ENCODE measurements at regions not wholly inside any gene's neighbourhood (a gene's known extent, or its start where the extent isn't known, plus 50 kb on each side); places are given as distances from the start of the nearest gene placed in this dataset.

DNA sequence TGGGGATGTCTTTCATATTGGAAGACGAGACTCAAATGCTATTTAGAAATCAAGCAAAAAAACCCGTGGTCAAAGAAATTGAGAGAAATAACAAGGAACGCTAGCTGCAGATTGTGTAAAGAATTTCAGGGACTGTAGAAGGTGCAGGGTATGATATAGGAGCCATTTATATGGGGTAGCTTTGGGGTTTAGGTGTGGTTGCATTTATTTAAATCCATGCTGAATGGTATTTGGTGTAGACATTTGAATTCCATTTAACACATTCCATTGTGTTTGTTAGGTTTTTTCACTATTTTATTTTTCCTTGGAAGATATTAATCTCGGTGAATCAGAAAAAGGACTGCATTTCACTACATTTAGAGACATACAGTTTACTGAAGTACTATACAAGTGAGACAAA is 341.0 kb upstream of the GALNTL6 start:
- no peak overlapping the region for H3K4me3 ChIP-seq (ENCODE audit: low read depth, low read length, poor library complexity, severe bottlenecking)
- H2AFZ ChIP-seq (ENCODE audit: low read length): no peak overlapping the region

GRCh38 chr4:171464499-171464898 is 348.7 kb upstream of the GALNTL6 start:
- Histone ChIP-seq H4K20me1 (ENCODE audit: insufficient read depth, low read length) (no peaks in the 10 kb centered on the region), H3K79me2 (ENCODE audit: insufficient read depth, low read length) (no peaks in the 10 kb centered on the region), H3K4me2 (ENCODE audit: low read length) (no peak overlapping the region), H3F3A (ENCODE audit: insufficient read depth, low read length) (no peaks in the 10 kb centered on the region), H3K9ac (ENCODE audit: low read length) (no peak overlapping the region), H3K4me1 (ENCODE audit: insufficient read depth, low read length, severe bottlenecking) (no peaks in the 10 kb centered on the region), H3K36me3 (ENCODE audit: insufficient read depth, low read length) (no peaks in the 10 kb centered on the region), H3K27me3 (ENCODE audit: insufficient read depth, low read length) (no peaks in the 10 kb centered on the region), H3K9me2 (ENCODE audit: low read depth, low read length) (no peaks in the 10 kb centered on the region), H3K9me3 (ENCODE audit: low read length) (no peaks in the 10 kb centered on the region), H3K27ac (ENCODE audit: low read depth, low read length, poor library complexity, severe bottlenecking) (no peak overlapping the region), H2AFZ (ENCODE audit: low read length) (no peak overlapping the region), H3K4me3 (ENCODE audit: low read depth, low read length, poor library complexity, severe bottlenecking) (no peak overlapping the region)
- no peak for TF ChIP-seq EZH2 (IDR thresholded peaks at IDR 0.05; ENCODE audit: borderline replicate concordance, low read length)
- TF ChIP-seq, protein P1, sequence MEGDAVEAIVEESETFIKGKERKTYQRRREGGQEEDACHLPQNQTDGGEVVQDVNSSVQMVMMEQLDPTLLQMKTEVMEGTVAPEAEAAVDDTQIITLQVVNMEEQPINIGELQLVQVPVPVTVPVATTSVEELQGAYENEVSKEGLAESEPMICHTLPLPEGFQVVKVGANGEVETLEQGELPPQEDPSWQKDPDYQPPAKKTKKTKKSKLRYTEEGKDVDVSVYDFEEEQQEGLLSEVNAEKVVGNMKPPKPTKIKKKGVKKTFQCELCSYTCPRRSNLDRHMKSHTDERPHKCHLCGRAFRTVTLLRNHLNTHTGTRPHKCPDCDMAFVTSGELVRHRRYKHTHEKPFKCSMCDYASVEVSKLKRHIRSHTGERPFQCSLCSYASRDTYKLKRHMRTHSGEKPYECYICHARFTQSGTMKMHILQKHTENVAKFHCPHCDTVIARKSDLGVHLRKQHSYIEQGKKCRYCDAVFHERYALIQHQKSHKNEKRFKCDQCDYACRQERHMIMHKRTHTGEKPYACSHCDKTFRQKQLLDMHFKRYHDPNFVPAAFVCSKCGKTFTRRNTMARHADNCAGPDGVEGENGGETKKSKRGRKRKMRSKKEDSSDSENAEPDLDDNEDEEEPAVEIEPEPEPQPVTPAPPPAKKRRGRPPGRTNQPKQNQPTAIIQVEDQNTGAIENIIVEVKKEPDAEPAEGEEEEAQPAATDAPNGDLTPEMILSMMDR (IDR thresholded peaks at IDR 0.05; ENCODE audit: low read length): no peak

More for the DNA sequence above, 341.0 kb upstream of the GALNTL6 start:
- Histone ChIP-seq H4K20me1 (ENCODE audit: insufficient read depth, low read length) (no peaks in the 10 kb centered on the region), H3K27ac (ENCODE audit: low read depth, low read length, poor library complexity, severe bottlenecking) (no peak overlapping the region), H3K27me3 (ENCODE audit: insufficient read depth, low read length) (no peaks in the 10 kb centered on the region), H3K79me2 (ENCODE audit: insufficient read depth, low read length) (no peaks in the 10 kb centered on the region), H3F3A (ENCODE audit: insufficient read depth, low read length) (no peaks in the 10 kb centered on the region), H3K4me1 (ENCODE audit: insufficient read depth, low read length, severe bottlenecking) (no peaks in the 10 kb centered on the region), H3K9ac (ENCODE audit: low read length) (no peak overlapping the region), H3K9me3 (ENCODE audit: low read length) (no peaks in the 10 kb centered on the region), H3K9me2 (ENCODE audit: low read depth, low read length) (no peaks in the 10 kb centered on the region), H3K36me3 (ENCODE audit: insufficient read depth, low read length) (no peaks in the 10 kb centered on the region), H3K4me2 (ENCODE audit: low read length) (no peak overlapping the region)
- no peak for TF ChIP-seq EZH2 (IDR thresholded peaks at IDR 0.05; ENCODE audit: borderline replicate concordance, low read length)
- TF ChIP-seq, protein P1 (IDR thresholded peaks at IDR 0.05; ENCODE audit: low read length): no peak

GRCh38 chr4:171461191-171461590 is 352.0 kb upstream of the GALNTL6 start:
- Histone ChIP-seq H2AFZ (ENCODE audit: low read length) (no peak overlapping the region), H3K27me3 (ENCODE audit: insufficient read depth, low read length) (no peaks in the 10 kb centered on the region), H3K4me2 (ENCODE audit: low read length) (no peak overlapping the region), H3K79me2 (ENCODE audit: insufficient read depth, low read length) (no peaks in the 10 kb centered on the region), H3K4me3 (ENCODE audit: low read depth, low read length, poor library complexity, severe bottlenecking) (no peak overlapping the region), H4K20me1 (ENCODE audit: insufficient read depth, low read length) (no peaks in the 10 kb centered on the region), H3K36me3 (ENCODE audit: insufficient read depth, low read length) (no peaks in the 10 kb centered on the region), H3K27ac (ENCODE audit: low read depth, low read length, poor library complexity, severe bottlenecking) (no peak overlapping the region), H3K9me3 (ENCODE audit: low read length) (no peaks in the 10 kb centered on the region), H3K9ac (ENCODE audit: low read length) (no peak overlapping the region), H3F3A (ENCODE audit: insufficient read depth, low read length) (no peaks in the 10 kb centered on the region), H3K9me2 (ENCODE audit: low read depth, low read length) (no peaks in the 10 kb centered on the region), H3K4me1 (ENCODE audit: insufficient read depth, low read length, severe bottlenecking) (no peaks in the 10 kb centered on the region)
- TF ChIP-seq EZH2 (IDR thresholded peaks at IDR 0.05; ENCODE audit: borderline replicate concordance, low read length): no peak
- TF ChIP-seq, protein P1 (IDR thresholded peaks at IDR 0.05; ENCODE audit: low read length): no peak

Data from OCI-LY1 (cell line).